ENCODE measurements at regions not wholly inside any gene's neighbourhood (a gene's known extent, or its start where the extent isn't known, plus 50 kb on each side); places are given as distances from the start of the nearest gene placed in this dataset.

- TF ChIP-seq CTCF (conservative IDR thresholded peaks at IDR 0.05 in 1 of 2, IDR thresholded peaks at IDR 0.05 in 1 of 2; ENCODE audit: low read depth in 1 of 2, low read length in 2 of 2): no peak
- TF ChIP-seq EZH2 (IDR thresholded peaks at IDR 0.05; ENCODE audit: low read length, missing control alignments): no peak
Measured at GRCh38 chr17:53033297-53033696, 789.4 kb upstream of the KIF2B start.
